Bone marrow (tissue), 2 donors: ENCODE measurements at regions not wholly inside any gene's neighbourhood (a gene's known extent, or its start where the extent isn't known, plus 50 kb on each side); places are given as distances from the start of the nearest gene placed in this dataset.
A peak's percentile ranks its signal among the peaks of the same experiment; 100 is the strongest.
"Not testable (repeated sequence)": the region's sequence is repeated elsewhere in the genome, so short reads cannot be mapped to it uniquely, and the experiment has no call there.

Experiments used
- DNase-seq, 2 donors: peaks; one replicate each; lab custom pipeline; 2025; lab: John Stamatoyannopoulos, UW

DNA sequence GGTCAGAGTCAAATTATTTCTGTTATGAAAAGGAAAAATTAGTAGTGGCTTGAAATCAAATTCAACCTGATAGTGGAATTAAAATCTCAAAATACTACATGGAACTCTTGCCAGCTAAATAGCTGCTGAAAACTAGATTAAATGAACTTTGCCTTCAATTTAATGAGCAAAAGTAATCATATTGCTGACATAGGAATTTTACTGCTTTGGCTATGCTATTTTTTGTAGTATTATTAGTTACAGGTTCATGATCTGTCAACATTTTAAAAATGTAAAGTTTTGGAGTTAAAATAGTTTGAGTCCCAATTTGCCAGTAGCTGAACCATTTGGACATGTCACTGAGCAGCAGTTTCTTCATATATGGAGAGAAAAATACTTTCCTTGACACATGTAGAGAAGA lies 81.4 kb downstream of the RERGL start:
- no peak for DNase-seq

DNA sequence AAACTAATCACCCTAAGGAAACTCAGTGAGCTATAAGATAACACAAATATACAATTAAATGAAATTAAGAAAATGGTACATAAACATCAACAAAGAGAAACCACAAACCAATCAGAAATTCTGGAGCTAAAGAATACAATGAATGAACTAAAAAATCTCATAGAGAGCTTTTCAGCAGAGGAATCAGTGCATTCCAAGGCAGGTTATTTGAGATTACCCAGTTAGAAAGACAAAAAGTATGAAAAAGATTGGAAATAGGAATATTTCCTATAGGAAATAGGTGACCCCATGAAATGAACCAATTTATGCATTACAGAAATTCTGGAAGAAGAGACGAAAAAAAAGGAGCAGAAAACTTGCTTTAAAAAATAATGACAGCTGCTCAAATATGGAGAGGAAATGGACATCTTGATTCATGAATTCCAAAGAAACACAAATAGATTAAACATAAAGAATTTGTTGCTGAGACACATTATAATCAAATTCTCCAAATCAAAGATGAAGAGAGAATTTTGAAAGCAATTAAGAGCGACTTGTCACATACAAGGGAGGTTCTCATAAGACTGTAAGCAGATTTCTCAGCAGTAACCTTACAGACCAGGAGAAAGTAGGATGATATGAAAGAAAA lies 90.7 kb downstream of the RERGL start:
- DNase-seq, result no peak

DNA sequence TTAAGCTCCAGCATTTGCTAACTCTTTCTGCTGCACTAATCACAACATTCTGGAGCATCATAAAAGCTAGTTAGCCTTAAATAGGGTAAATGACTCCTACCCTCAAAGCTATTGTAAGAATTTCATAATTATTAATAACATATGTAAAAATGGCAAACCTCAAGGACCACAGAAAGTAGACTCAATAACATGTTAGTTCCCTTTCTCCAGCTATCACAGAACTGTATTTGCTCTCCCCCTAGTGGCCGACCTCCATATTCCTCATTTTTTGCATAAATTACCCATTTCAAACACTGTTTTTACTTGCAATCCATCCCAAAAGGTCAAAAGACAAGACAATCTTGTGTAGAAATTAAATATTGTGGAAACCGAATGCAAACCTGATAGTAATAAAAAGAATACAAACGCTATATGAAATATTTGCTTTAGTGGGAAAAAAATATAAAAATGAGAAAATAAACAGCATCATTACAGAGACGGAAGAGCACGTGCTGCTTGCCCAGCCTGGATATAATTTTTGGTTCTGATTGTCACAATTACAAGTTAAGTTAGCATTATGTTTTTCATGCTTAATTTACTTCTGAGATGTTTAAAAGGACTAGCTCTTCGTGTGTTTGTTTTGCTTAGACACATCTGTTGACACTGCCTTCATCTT lies 97.9 kb downstream of the RERGL start:
- DNase-seq, result peak in 1 of 2 donors; percentile 2

DNA sequence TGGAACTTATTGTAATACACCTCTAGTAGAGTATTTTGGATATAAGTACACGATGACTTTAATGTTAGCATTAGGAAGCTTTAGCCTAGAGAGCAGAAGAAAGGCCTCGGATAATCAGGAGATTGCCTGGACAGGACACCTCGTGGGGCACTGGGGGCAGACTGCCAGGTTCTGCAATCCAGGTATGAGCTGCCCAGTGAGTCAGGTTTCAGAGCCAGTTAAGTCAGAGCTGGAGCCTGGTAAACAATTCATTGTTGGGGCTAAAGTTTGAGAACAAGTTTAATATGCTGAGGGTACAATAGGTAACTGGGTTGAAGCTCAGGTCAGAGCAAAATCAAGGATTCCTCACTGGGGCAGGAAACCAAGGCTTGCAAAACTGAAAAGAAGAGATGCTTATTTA lies 107.4 kb downstream of the RERGL start:
- no peak for DNase-seq

DNA sequence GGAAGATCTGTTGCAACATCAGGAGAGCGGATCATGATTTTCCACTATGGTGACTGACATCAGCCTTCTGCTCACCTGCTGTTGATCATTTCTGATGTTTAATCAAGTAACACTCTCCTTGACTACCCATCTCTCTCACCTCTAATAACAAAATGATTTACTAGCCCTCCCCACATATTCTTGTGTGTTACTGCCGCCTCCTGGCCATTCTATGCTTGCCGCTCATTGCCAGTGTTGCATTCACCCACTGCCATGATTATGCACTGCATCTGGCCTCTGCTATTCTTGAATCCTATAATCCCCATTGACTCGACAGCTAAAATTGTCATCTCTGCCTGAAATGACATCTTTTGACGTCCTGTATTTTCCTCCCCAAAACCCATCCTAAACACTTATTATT lies 113.8 kb downstream of the RERGL start:
- DNase-seq, result no peak

DNA sequence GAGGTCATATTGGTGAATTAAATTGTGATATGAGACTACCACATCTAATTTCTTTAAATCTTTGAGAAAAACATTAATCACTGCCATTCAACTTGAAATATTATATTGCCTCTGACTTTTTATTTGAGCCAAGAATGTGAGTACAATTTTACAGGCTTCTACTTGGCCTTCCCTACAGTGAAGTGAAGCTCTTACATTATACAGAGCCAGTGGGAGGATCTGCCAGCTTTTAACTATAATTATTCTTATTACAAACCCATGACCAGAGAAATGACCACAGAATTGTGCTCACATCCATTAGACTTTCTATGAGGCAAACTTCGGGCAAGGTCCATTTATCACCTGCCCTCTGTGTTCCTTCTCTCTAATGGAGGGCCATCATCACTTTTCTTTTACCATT lies 114.2 kb downstream of the RERGL start:
- DNase-seq, result no peak

DNA sequence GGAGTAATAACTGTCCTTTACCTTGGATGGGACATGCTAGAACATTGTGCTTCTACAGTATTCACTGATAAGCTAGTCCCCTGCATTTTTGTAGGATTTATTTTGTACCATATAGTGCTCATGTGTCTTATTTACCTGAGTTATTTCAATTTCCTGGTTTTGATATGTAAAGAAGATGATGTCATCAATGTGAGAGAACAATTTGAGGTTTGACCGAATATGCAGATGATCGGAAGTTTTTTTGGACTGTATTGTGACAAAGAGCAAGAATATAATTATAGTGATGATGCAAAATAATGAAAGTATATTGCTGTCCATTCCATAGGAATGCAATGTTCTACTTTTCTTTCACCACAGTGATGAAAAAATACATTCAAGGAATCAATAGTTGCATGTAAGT lies 114.8 kb downstream of the RERGL start:
- no peak for DNase-seq

DNA sequence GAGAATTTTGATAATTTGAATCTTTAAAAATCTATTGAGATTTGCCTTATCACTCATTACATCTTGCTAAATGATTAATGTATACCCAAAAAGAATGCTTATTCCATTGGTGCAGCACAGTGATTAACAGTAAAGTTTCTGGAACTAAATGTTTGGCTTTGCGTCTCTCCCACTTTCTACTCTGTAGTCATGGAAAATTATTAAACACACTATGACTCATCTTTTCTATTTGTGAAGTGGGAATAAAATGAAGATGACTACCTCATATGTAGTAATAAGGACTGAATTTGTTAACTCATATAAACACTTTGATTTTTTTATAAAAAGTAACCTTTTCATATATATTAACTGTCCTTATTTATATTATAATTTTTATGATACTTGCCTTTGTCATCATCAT lies 118.1 kb downstream of the RERGL start:
- no peak for DNase-seq

DNA sequence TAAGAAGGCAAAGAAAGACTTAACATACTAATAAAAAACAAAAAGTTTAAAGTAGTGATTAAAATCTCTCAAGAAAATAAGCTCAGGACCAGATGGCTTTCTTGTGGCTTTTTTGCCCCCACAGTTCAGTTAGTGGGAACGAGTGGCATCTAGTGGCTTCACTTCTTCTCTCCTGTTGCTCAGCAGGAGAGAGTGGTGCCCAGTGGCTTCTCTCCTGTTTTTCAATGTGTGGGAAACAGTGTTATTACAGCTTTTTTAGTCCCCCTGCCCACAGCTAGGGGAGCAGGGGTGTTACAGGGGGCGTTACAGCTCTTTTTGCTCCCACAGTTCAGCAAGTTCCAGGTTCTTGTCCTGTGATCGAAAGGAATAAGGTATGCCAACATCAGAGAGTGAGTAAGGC lies 135.2 kb downstream of the RERGL start:
- DNase-seq, result no peak

DNA sequence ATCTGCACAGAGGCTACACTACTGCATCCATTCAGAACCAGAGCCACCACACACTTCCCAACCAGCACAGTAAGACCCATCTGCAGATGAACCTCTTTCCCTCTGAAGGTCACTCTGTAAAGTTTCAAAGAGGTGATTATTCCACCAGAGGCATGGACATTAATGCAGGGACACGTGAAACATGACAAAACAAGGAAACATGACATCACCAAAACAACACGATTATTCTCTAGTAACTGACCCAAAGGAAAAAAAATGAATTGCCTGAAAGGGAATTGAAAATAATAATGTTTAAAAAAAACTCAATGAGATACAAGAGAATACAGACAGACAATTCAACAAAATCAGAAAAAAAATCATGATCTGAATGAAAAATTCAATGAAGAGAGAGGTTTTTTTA lies 139.1 kb downstream of the RERGL start:
- no peak for DNase-seq

DNA sequence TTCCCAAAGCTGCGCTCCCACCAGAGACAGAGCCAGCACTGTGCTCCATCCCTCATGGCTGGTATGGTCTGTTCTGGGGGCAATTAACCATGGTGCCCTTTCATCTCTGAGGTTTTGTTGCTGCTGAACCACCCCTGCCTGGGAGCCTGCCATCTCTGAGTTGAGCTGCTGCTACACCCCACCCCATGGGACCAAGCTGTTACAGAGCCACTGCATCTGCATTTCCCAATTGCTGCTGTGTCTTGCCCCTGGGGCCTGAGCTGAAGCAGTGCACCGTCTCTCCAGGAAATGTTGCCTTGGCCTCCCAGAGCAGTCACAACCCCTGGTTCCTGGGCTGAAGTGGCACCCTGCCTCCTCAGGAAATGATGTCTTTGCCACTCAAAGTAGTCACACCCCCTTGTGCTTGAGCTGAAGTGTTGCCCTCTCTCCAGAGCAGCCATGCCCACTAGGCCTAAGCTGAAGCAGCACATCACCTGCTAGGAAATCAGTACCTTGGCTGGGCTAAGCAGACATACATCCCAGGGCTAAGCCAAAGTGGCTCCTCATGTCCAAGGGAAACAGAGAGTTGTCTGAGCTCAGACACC lies 140.3 kb downstream of the RERGL start:
- DNase-seq, result no peak

DNA sequence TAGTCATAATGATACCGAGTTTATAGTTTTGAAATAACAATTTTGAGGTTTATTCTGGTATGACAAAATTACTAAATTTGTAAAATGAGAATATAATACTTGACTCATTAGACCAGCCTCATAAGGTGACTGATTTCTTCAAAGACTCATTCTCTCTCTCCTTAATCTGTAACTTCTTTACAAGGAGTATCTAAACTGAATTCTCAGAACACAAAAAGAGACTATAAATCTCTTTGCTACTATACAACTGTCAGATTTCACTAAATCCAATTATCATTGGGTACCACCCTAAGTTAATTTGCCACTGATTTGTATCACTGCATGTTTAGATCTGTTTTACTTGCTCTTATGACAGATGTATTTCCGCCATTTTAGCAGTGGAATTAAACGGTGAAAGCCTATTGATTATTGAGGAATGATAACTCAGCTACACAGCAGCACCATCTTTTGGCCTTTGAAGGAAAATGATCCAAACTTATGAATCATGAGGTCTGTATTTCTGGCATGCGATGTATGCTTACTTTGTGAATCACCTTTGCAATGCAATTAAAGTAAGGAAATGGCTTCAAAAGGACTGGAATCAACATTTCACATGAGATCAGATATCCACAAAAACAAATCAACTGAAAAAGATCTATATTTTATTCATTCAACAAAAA lies 161.2 kb downstream of the RERGL start:
- DNase-seq, result no peak

DNA sequence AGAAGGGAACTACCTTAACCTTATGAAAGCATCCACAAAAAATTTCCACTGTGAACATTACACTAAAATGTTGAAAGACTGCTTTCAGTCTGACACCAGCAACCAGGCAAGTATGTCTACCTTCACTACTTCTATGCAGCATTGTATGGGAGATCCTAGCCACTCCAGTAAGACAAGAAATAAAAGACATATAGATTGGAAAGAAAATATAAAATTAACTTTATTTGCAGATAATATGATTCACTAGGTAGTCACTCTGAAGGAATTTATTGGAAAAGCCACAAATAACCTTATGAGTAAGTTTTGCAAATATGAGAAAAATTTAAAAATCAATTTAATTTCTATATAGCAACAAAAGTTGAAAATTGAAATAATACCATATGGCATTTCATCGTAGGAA lies 172.0 kb downstream of the RERGL start:
- no peak for DNase-seq

DNA sequence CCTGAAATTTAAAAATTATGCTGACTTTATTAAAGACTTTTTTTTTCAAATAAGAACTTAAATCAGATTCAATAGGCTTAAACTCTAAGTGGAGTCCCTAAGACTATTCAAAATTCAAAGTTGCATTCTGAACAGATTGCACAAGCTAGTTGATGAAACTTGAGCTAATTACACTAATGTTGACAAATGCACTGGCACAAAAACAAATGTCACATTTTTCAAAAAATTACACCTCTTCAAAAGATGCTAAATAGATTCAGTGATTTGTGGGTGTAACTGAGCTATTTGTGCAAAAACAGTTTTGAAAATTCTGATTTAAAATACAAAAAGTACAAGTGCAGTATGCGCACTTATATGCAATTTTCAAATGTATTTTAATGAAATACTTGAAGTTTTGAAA lies 205.4 kb downstream of the RERGL start:
- DNase-seq, result no peak

DNA sequence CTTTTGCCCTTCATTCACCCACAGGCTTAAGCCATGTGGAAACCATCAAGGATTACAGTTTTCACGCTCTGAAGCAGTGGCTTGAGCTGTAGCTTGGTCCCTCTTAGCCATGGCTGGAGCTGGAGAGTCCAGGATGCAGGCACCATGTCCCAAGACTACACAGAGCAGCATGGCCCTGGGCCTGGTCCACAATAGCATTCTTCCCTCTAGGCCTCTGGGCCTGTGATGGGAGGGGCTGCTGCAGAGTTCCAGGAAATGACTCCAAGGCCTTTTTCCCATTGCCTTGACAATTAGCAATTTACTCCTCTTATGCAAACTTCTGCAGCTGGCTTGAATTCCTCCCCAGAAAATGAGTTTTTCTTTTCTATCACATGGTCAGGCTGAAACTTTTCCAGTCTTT lies 211.3 kb downstream of the RERGL start:
- no peak for DNase-seq

DNA sequence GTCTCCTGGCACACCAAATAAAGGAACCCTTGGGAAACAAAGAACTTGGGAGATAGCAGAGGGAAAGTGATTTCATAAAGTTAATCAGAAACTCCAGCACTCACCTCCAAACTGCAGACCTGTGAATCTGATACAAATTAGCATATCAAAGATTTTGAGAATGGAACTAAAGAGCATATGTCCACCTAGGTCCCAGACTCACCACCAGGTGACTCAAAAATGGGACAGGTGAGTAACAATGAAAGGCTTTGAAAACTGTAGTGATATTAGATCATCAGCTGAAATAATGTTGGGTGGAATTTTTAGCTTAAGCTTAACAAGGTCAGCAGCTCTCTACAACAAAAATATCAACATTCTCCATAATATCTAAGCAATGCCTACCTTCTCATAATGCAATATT lies 214.8 kb downstream of the RERGL start:
- DNase-seq, result no peak

DNA sequence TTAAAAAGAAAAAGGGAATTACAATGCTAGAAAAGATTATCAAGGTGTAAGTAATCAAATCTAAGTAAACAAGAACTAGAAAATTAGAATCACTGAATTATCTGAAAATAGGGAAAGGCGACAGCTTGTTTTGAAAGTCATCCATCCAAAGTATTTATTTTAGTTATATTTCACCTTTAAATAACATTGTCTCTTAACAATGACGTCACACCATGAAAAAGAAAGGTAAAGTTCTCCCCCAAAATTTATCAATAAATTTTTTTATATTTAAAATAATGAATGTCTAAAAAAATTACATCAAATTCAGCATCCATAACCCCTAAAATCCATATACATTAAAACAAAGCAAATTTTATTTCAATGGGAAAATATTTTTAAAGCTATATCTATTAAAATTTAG lies 223.2 kb downstream of the RERGL start:
- no peak for DNase-seq

DNA sequence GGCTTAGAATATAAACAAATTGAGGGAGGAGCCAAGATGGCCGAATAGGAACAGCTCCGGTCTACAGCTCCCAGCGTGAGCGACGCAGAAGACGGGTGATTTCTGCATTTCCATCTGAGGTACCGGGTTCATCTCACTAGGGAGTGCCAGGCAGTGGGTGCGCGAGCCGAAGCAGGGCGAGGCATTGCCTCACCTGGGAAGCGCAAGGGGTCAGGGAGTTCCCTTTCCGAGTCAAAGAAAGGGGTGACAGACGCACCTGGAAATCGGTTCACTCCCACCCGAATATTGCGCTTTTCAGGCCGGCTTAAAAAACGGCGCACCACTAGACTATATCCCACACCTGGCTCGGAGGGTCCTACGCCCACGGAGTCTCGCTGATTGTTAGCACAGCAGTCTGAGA lies 234.4 kb downstream of the RERGL start:
- not testable (repeated sequence) for DNase-seq

DNA sequence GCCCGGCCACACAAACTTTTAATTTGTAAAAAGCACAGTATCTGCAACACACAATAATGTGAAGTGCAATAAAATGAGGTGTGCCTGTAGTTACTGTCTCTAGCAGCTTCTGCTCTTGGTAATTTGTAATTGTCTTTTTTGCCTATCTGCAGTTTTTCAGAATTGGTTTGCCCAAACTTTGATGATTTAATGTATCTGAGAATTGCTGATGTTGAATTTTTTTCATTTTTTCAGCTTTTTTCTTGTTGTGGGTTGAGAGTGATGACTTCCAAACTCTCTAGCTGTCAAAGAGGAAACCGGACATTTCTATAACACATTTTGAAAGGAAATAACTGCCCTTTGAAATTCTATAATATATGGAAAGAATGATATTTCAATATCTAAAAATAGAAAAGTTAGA lies 236.9 kb downstream of the RERGL start:
- DNase-seq, result no peak

DNA sequence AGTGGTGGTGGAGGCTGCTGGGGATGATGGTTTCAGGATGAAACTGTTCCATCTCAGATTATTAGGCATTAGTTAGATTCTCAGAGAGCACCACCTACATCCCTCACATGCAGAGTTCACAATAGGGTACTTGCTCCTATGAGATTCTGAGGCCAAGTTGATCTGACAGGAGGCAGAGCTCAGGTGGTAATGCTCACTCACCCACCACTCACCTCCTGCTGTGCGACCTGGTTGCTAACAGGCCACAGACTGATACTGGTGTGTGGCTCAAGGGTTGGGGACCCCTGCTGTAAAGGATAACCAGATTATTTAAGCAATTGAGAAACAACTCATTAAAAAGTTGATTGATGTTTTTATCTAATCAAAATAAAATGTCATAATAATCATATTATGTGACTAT lies 248.5 kb downstream of the RERGL start:
- DNase-seq, result no peak

DNA sequence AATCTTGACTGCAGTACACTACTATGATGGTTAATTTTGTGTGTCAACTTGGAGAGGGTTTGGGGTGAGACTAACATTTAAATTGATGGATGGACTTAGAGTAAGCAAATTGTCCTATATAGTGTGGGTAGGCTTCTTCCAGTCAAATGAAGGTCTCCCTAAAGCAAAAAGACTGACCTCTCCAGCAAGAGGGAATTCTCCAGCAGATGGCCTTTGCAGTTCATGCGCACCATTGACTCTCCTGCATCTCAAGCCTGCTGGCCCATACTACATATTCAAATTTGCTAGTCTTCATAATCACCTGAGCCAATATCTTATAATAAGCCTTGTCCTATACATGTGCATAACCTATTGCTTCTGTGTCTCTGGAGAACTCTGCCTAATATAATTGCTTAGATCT lies 260.2 kb downstream of the RERGL start:
- DNase-seq, result no peak

DNA sequence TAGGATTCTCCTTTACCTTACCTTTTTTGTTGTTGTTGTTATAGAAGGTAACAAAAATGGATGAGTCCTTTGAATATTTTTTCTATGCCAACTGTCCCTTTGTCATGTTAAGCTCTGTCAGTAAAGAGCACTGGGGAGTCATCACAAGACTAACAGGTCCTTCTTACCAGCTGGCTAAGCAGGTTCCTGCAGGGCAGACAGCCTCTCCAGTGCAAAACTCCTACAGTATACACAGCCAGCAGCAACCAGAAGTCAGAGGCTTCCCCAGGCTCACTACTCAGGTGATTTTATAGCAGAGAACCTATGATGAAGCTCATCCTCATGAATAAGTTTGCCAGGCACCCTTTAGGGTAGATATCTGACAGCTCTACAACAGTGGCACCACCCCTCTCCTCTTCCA lies 271.1 kb downstream of the RERGL start:
- no peak for DNase-seq

DNA sequence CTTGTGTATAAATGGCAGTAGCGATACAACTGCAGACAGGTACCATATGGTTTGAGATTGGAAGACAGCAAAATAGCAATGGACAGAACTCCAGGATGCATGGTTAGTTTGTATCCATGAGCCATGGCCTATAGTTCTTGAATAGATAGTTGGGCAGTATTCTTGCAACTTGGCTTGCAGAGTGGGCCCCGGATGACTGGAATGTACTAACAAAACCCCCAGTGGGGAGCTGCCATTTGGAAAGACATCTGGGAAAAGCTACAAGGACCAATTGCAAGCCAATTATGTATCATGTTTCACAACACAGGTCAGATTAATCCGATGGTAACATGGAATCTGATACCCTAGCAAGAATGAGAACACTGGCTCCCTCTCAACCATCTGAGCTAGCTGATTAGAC lies 279.6 kb downstream of the RERGL start:
- no peak for DNase-seq
